Peyer's patch (tissue), 4 donors: ENCODE measurements at regions not wholly inside any gene's neighbourhood (a gene's known extent, or its start where the extent isn't known, plus 50 kb on each side); places are given as distances from the start of the nearest gene placed in this dataset.
"Not testable (repeated sequence)": the region's sequence is repeated elsewhere in the genome, so short reads cannot be mapped to it uniquely, and the experiment has no call there.

ENCODE experiments used
- DNase-seq, 3 donors: peaks; one replicate each; pipeline ENCODE4 v3.0.0-alpha.2; 2017 to 2019
- H3K27ac ChIP-seq, 4 donors: fragments of 200-600 bp; sonication (generic); one replicate each; pipeline ENCODE4 v1.5.1; 2016 to 2019
- H3K27me3 ChIP-seq, 2 donors: fragments of 200-600 bp; sonication (generic); one replicate each; pipeline ENCODE4 v1.5.1; 2019
- H3K36me3 ChIP-seq, 3 donors: fragments of 200-600 bp; sonication (generic); one replicate each; pipeline ENCODE4 v1.5.1; 2016 to 2019
- H3K4me1 ChIP-seq, 4 donors: fragments of 200-600 bp; sonication (generic); one replicate each; pipeline ENCODE4 v1.5.1; 2016 to 2019
- H3K4me3 ChIP-seq, 4 donors: fragments of 200-600 bp; sonication (generic); 1 replicate in 3 of 4; 2 replicates in 1 of 4; pipeline ENCODE4 v1.5.1; 2016 to 2019; ENCODE audit warnings: mild to moderate bottlenecking in 1 of 4
- H3K9me3 ChIP-seq, 4 donors: fragments of 200-600 bp; sonication (generic); one replicate each; pipeline ENCODE4 v1.5.1; 2016 to 2019; ENCODE audit warnings: mild to moderate bottlenecking in 1 of 4
- POLR2A ChIP-seq, 2 donors: fragments of 450-650 bp; IDR thresholded peaks; one replicate each; pipeline ENCODE4 v1.5.1; 2017; ENCODE audit warnings: antibody characterized with exemption in 2 of 2, mild to moderate bottlenecking in 2 of 2, moderate library complexity in 2 of 2
- TF ChIP-seq, protein P1 (sequence below), 6 experiments: fragments of 450-650 bp in 4 of 6; fragments of 200-600 bp in 2 of 6; sonication (generic) in 1 of 6; IDR thresholded peaks; one replicate each; pipeline ENCODE4 v1.5.1; 2017 to 2019; ENCODE audit warnings: antibody characterized with exemption in 6 of 6, mild to moderate bottlenecking in 3 of 6, moderate library complexity in 1 of 6

- no peak for TF ChIP-seq POLR2A (IDR thresholded peaks at IDR 0.05)
- TF ChIP-seq, protein P1, sequence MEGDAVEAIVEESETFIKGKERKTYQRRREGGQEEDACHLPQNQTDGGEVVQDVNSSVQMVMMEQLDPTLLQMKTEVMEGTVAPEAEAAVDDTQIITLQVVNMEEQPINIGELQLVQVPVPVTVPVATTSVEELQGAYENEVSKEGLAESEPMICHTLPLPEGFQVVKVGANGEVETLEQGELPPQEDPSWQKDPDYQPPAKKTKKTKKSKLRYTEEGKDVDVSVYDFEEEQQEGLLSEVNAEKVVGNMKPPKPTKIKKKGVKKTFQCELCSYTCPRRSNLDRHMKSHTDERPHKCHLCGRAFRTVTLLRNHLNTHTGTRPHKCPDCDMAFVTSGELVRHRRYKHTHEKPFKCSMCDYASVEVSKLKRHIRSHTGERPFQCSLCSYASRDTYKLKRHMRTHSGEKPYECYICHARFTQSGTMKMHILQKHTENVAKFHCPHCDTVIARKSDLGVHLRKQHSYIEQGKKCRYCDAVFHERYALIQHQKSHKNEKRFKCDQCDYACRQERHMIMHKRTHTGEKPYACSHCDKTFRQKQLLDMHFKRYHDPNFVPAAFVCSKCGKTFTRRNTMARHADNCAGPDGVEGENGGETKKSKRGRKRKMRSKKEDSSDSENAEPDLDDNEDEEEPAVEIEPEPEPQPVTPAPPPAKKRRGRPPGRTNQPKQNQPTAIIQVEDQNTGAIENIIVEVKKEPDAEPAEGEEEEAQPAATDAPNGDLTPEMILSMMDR (IDR thresholded peaks at IDR 0.05): no peak
- H3K9me3 ChIP-seq: no peaks in the 10 kb centered on the region
- H3K36me3 ChIP-seq: no peaks in the 10 kb centered on the region
- H3K27ac ChIP-seq: no peak overlapping the region
- DNase-seq: no peak
- H3K4me1 ChIP-seq: no peaks in the 10 kb centered on the region
- H3K27me3 ChIP-seq: no peaks in the 10 kb centered on the region
- H3K4me3 ChIP-seq: no peak overlapping the region
Measured at GRCh38 chr5:98187945-98188344, 585.5 kb upstream of the RGMB start.

DNA sequence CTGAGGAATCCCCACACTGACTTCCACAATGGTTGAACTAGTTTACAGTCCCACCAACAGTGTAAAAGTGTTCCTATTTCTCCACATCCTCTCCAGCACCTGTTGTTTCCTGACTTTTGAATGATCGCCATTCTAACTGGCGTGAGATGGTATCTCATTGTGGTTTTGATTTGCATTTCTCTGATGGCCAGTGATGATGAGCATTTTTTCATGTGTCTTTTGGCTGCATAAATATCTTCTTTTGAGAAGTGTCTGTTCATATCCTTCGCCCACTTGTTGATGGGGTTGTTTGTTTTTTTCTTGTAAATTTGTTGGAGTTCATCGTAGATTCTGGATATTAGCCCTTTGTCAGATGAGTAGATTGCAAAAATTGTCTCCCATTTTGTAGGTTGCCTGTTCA lies 583.1 kb upstream of the RGMB start:
- not testable (repeated sequence) for H3K27me3 ChIP-seq, H3K4me3 ChIP-seq, DNase-seq

GRCh38 chr5:98193921-98194760 lies 579.3 kb upstream of the RGMB start:
- Histone ChIP-seq H3K27ac (no peak overlapping the region), H3K36me3 (no peaks in the 10 kb centered on the region), H3K4me3 (no peak overlapping the region), H3K4me1 (no peaks in the 10 kb centered on the region), H3K9me3 (no peaks in the 10 kb centered on the region), H3K27me3 (no peaks in the 10 kb centered on the region)
- DNase-seq: no peak
- TF ChIP-seq, protein P1 (IDR thresholded peaks at IDR 0.05): no peak
- TF ChIP-seq POLR2A (IDR thresholded peaks at IDR 0.05): no peak

More for the DNA sequence above, 583.1 kb upstream of the RGMB start:
- H3K36me3 ChIP-seq, H3K9me3 ChIP-seq, H3K4me1 ChIP-seq, H3K27ac ChIP-seq: not testable (repeated sequence)

DNA sequence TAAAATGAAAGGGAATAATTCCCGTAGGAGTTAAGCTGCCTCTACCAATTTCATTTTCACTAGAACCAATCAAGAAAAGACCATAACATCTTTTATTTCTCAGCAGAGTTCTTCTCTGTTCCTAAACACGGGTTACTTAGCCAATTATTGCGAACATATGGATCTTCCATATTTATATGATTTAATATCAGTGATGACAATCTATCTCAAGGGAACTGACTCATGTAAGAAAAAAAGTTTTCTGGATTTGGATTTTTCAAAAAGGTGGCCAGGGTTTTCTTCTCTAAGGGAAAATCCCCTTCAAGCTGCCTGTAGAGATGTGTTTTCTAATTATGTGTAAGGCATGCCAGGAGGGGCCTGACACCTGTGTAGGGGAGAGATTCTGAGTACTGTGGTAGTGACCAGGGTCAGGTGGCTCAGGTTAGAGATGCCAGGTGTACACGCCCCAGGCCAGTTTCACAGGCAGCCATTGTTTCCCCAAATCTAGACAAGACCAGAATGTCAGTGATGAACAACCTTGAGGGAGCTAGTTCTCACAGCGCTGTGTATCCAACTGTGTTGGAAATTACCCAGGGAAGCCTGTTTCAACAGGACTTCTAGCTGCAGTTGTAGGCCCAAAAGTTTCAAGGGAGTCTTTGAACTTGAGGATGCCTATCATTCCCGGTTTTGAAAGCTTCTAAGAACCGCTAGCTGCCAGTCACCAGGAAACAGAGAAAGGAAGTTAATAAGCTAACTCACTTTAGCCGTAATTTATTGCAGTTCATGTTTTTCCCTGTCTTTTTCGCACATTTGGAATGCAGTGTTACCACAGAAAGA lies 572.5 kb upstream of the RGMB start:
- no peak overlapping the region for H3K4me3 ChIP-seq
- no peak overlapping the region for H3K27ac ChIP-seq
- H3K36me3 ChIP-seq: no peaks in the 10 kb centered on the region
- DNase-seq: no peak
- TF ChIP-seq, protein P1 (IDR thresholded peaks at IDR 0.05): no peak
- TF ChIP-seq POLR2A (IDR thresholded peaks at IDR 0.05): no peak
- no peaks in the 10 kb centered on the region for H3K27me3 ChIP-seq
- no peaks in the 10 kb centered on the region for H3K4me1 ChIP-seq
- H3K9me3 ChIP-seq: no peaks in the 10 kb centered on the region

GRCh38 chr5:98204798-98205197 lies 568.7 kb upstream of the RGMB start:
- no peak overlapping the region for H3K27ac ChIP-seq
- DNase-seq: no peak
- TF ChIP-seq, protein P1 (IDR thresholded peaks at IDR 0.05): no peak
- TF ChIP-seq POLR2A (IDR thresholded peaks at IDR 0.05): no peak
- no peaks in the 10 kb centered on the region for H3K9me3 ChIP-seq
- H3K4me1 ChIP-seq: no peaks in the 10 kb centered on the region
- no peaks in the 10 kb centered on the region for H3K27me3 ChIP-seq
- H3K36me3 ChIP-seq: no peaks in the 10 kb centered on the region
- no peak overlapping the region for H3K4me3 ChIP-seq
